PC-9 (cell line): ENCODE measurements at regions not wholly inside any gene's neighbourhood (a gene's known extent, or its start where the extent isn't known, plus 50 kb on each side); places are given as distances from the start of the nearest gene placed in this dataset.
"Not testable (repeated sequence)": the region's sequence is repeated elsewhere in the genome, so short reads cannot be mapped to it uniquely, and the experiment has no call there.

Experiments used
- BruUV-seq: library from RNA; stranded (reverse); fragments of 400-500 nt; replicated peaks from 2 replicates; lab custom pipeline; 2021; lab: Mats Ljungman, UMichigan
- CTCF ChIA-PET: fragments of 300-600 bp; sonication (Branson Sonifier 250); formaldehyde crosslinking; loops from one replicate; lab custom pipeline; 2022; ENCODE audit warnings: antibody characterized with exemption; lab: Charles Lee
- POLR2A ChIA-PET: fragments of 300-600 bp; sonication (Branson Sonifier 250); formaldehyde crosslinking; loops from one replicate; lab custom pipeline; 2022; ENCODE audit warnings: antibody characterized with exemption; ENCODE audit not compliant: unreplicated experiment; lab: Charles Lee
- DNase-seq, 2 experiments: peaks; one replicate each; pipeline versions ENCODE4 v3.0.0 to v3.0.0-alpha.2; 2015 to 2022; ENCODE audit warnings: mixed read lengths in 1 of 2
- H2AFZ ChIP-seq: fragments of 200-600 bp; sonication (generic); 2 replicates; pipeline ENCODE4 v1.8.1; 2017; ENCODE audit warnings: antibody characterized with exemption
- H3F3A ChIP-seq: fragments of 200-600 bp; sonication (generic); 2 replicates; pipeline ENCODE4 v1.8.1; 2017; ENCODE audit warnings: antibody characterized with exemption, mild to moderate bottlenecking, low read depth; ENCODE audit not compliant: insufficient read depth
- H3K27ac ChIP-seq: fragments of 200-600 bp; sonication (generic); 2 replicates; pipeline ENCODE4 v1.6.1; 2016; ENCODE audit warnings: mixed run types
- H3K27me3 ChIP-seq: fragments of 200-600 bp; sonication (generic); 2 replicates; pipeline ENCODE4 v1.6.1; 2016; ENCODE audit warnings: low read depth, mixed run types; ENCODE audit not compliant: insufficient read depth
- H3K36me3 ChIP-seq: fragments of 200-600 bp; sonication (generic); 2 replicates; pipeline ENCODE4 v1.6.1; 2016; ENCODE audit warnings: low read depth, mixed run types
- H3K4me1 ChIP-seq: fragments of 200-600 bp; sonication (generic); replicated peaks from 2 replicates; pipeline ENCODE4 v1.6.1; 2016; ENCODE audit warnings: mixed run types; ENCODE audit not compliant: insufficient read depth
- H3K4me2 ChIP-seq: fragments of 200-600 bp; sonication (generic); 2 replicates; pipeline ENCODE4 v1.6.1; 2017; ENCODE audit warnings: mixed run types
- H3K4me3 ChIP-seq: fragments of 200-600 bp; sonication (generic); 2 replicates; pipeline ENCODE4 v1.6.1; 2016; ENCODE audit warnings: mixed run types
- H3K79me2 ChIP-seq: fragments of 200-600 bp; sonication (generic); 2 replicates; pipeline ENCODE4 v1.6.1; 2017; ENCODE audit warnings: low read depth, mixed run types
- H3K9me2 ChIP-seq: fragments of 200-600 bp; sonication (generic); 2 replicates; pipeline ENCODE4 v1.8.1; 2017; ENCODE audit warnings: mild to moderate bottlenecking; ENCODE audit not compliant: insufficient read depth
- H3K9me3 ChIP-seq: fragments of 200-600 bp; sonication (generic); 2 replicates; pipeline ENCODE4 v1.8.1; 2016; ENCODE audit warnings: low read depth; ENCODE audit not compliant: insufficient read depth
- H4K20me1 ChIP-seq: fragments of 200-600 bp; sonication (generic); 2 replicates; pipeline ENCODE4 v1.8.1; 2017; ENCODE audit not compliant: insufficient read depth
- EZH2 ChIP-seq: fragments of 200-600 bp; sonication (generic); IDR thresholded peaks from 2 replicates; pipeline ENCODE4 v1.8.0; 2017; ENCODE audit warnings: antibody characterized with exemption, low read depth
- intact Hi-C: fragments of 100-400 bp; cut with micrococcal nuclease; formaldehyde crosslinking; loops from one replicate; pipeline ENCODE4 v1.10.0; 2022; ENCODE audit not compliant: unreplicated experiment
- TF ChIP-seq, protein P1 (sequence below): fragments of 200-600 bp; sonication (generic); conservative IDR thresholded peaks from 2 replicates; pipeline ENCODE4 v1.6.1; 2017; ENCODE audit warnings: mixed run types, antibody characterized with exemption, mild to moderate bottlenecking, moderate library complexity

- Histone ChIP-seq H4K20me1 (no peaks in the 10 kb centered on the region), H2AFZ (no peak overlapping the region), H3K79me2 (no peaks in the 10 kb centered on the region), H3K36me3 (no peaks in the 10 kb centered on the region), H3K4me2 (no peak overlapping the region), H3F3A (no peaks in the 10 kb centered on the region), H3K27me3 (peaks cover 81% of the 10 kb centered on the region), H3K27ac (no peak overlapping the region), H3K9me2 (no peaks in the 10 kb centered on the region), H3K4me3 (no peak overlapping the region), H3K4me1 (no peaks in the 10 kb centered on the region), H3K9me3 (no peaks in the 10 kb centered on the region)
- intact Hi-C loops: no loop called here
- BruUV-seq: no TSS peak
- CTCF ChIA-PET: no interaction called here
- DNase-seq: no peak
- no peak for TF ChIP-seq EZH2
- TF ChIP-seq, protein P1, sequence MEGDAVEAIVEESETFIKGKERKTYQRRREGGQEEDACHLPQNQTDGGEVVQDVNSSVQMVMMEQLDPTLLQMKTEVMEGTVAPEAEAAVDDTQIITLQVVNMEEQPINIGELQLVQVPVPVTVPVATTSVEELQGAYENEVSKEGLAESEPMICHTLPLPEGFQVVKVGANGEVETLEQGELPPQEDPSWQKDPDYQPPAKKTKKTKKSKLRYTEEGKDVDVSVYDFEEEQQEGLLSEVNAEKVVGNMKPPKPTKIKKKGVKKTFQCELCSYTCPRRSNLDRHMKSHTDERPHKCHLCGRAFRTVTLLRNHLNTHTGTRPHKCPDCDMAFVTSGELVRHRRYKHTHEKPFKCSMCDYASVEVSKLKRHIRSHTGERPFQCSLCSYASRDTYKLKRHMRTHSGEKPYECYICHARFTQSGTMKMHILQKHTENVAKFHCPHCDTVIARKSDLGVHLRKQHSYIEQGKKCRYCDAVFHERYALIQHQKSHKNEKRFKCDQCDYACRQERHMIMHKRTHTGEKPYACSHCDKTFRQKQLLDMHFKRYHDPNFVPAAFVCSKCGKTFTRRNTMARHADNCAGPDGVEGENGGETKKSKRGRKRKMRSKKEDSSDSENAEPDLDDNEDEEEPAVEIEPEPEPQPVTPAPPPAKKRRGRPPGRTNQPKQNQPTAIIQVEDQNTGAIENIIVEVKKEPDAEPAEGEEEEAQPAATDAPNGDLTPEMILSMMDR: no peak
- POLR2A ChIA-PET: interaction anchor here (0.7 kb wide), 1 partner anchor 183 kb away, joined by 8 read pairs; no protein-coding TSS in a partner anchor
Measured at GRCh38 chr20:5463007-5463686, 146.4 kb upstream of the PROKR2 start.

DNA sequence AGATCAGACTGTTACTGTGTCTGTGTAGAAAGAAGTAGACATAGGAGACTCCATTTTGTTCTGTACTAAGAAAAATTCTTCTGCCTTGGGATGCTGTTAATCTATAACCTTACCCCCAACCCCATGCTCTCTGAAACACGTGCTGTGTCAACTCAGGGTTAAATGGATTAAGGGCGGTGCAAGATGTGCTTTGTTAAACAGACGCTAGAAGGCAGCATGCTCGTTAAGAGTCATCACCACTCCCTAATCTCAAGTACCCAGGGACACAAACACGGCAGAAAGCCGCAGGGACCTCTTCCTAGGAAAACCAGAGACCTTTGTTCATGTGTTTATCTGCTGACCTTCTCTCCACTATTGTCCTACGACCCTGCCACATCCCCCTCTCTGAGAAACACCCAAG lies 137.0 kb upstream of the PROKR2 start:
- H3K4me3 ChIP-seq, H3K27me3 ChIP-seq, H3K27ac ChIP-seq, CTCF ChIA-PET, H3K79me2 ChIP-seq, DNase-seq, H2AFZ ChIP-seq, H3K9me3 ChIP-seq, BruUV-seq, H4K20me1 ChIP-seq, H3K4me1 ChIP-seq, POLR2A ChIA-PET, intact Hi-C loops, H3K4me2 ChIP-seq, H3K36me3 ChIP-seq, H3F3A ChIP-seq, H3K9me2 ChIP-seq: not testable (repeated sequence)

DNA sequence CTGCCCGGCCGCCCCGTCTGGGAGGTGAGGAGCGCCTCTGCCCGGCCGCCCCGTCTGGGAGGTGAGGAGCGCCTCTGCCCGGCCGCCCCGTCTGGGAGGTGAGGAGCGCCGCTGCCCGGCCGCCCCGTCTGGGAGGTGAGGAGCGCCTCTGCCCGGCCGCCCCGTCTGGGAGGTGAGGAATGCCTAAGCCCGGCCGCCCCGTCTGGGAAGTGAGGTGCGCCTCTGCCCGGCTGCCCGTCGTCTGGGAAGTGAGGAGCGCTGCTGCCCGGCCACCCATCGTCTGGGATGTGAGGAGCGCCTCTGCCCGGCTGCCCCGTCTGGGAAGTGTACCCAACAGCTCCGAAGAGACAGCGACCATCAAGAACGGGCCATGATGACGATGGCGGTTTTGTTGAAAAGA lies 136.6 kb upstream of the PROKR2 start:
- H4K20me1 ChIP-seq, H2AFZ ChIP-seq, BruUV-seq, intact Hi-C loops, H3K9me2 ChIP-seq, H3F3A ChIP-seq, H3K27ac ChIP-seq, H3K4me2 ChIP-seq, H3K36me3 ChIP-seq, H3K4me1 ChIP-seq, H3K79me2 ChIP-seq, CTCF ChIA-PET, H3K4me3 ChIP-seq, H3K27me3 ChIP-seq, DNase-seq, H3K9me3 ChIP-seq, POLR2A ChIA-PET: not testable (repeated sequence)

GRCh38 chr20:5452691-5453090 lies 135.9 kb upstream of the PROKR2 start:
- BruUV-seq, H3K4me3 ChIP-seq, H3K27me3 ChIP-seq, POLR2A ChIA-PET, H4K20me1 ChIP-seq, intact Hi-C loops, H3K27ac ChIP-seq, H3K79me2 ChIP-seq, H3K36me3 ChIP-seq, H3K4me2 ChIP-seq, CTCF ChIA-PET, DNase-seq, H3K9me2 ChIP-seq, H3K4me1 ChIP-seq, H2AFZ ChIP-seq, H3K9me3 ChIP-seq, H3F3A ChIP-seq: not testable (repeated sequence)

- H3K36me3 ChIP-seq, H3K27ac ChIP-seq, H3K4me3 ChIP-seq, H2AFZ ChIP-seq, intact Hi-C loops, H3K9me3 ChIP-seq, H3K27me3 ChIP-seq, H3K79me2 ChIP-seq, POLR2A ChIA-PET, CTCF ChIA-PET, H3F3A ChIP-seq, H3K9me2 ChIP-seq, DNase-seq, H3K4me1 ChIP-seq, BruUV-seq, H3K4me2 ChIP-seq, H4K20me1 ChIP-seq: not testable (repeated sequence)
Measured at GRCh38 chr20:5452286-5452685, 135.5 kb upstream of the PROKR2 start.
